B cell (primary cell): ENCODE measurements at regions not wholly inside any gene's neighbourhood (a gene's known extent, or its start where the extent isn't known, plus 50 kb on each side); places are given as distances from the start of the nearest gene placed in this dataset.

ENCODE experiments used
- ATAC-seq: fragments of 200-7000 bp; cut with Tn5 transposase; one replicate; pipeline ENCODE4 v1.10.0; 2021; ENCODE audit warnings: low read depth, mild to moderate bottlenecking, moderate number of reproducible peaks, moderate library complexity
- CTCF ChIA-PET: fragments of 350-600 bp; sonication (Branson Sonifier 250); formaldehyde crosslinking; loops from one replicate; lab custom pipeline; 2021; ENCODE audit warnings: antibody characterized with exemption, inconsistent platforms; lab: Charles Lee
- POLR2A ChIA-PET: fragments of 350-600 bp; sonication (Branson Sonifier 250); formaldehyde crosslinking; loops from one replicate; lab custom pipeline; 2021; ENCODE audit warnings: antibody characterized with exemption; lab: Charles Lee
- DNase-seq: peaks from one replicate; pipeline ENCODE4 v3.0.0; 2013
- H2AFZ ChIP-seq: 2 replicates; pipeline ENCODE4 v1.6.1; 2012; ENCODE audit warnings: mild to moderate bottlenecking, low read depth, low read length; ENCODE audit not compliant: insufficient read depth, poor library complexity, severe bottlenecking
- H3K27ac ChIP-seq, 2 donors: 1 replicate in 1 of 2; 2 replicates in 1 of 2; pipeline ENCODE4 v1.5.1; 2012 to 2013; ENCODE audit warnings: low read length in 2 of 2, mild to moderate bottlenecking in 2 of 2, moderate library complexity in 1 of 2
- H3K27me3 ChIP-seq, 4 experiments: fragments of 200-600 bp in 1 of 4; sonication (generic) in 1 of 4; replicated peaks in 1 of 4; 1 replicate in 2 of 4; 2 replicates in 2 of 4; pipeline versions ENCODE4 v1.6.1 to v1.7.0; 2013 to 2016; ENCODE audit warnings: low read length in 3 of 4, mild to moderate bottlenecking in 2 of 4, mixed read lengths in 1 of 4, moderate library complexity in 1 of 4; ENCODE audit not compliant: insufficient read depth in 4 of 4, control insufficient read depth in 3 of 4; ENCODE audit errors: control extremely low read depth in 1 of 4
- H3K36me3 ChIP-seq, 2 experiments: replicated peaks in 1 of 2; 1 replicate in 1 of 2; 2 replicates in 1 of 2; pipeline versions ENCODE4 v1.6.1 to v1.7.1; 2013; ENCODE audit warnings: low read length in 1 of 2; ENCODE audit not compliant: insufficient read depth in 2 of 2, control insufficient read depth in 1 of 2; ENCODE audit errors: control extremely low read depth in 1 of 2, extremely low read depth in 1 of 2
- H3K4me1 ChIP-seq, 2 donors: fragments of 200-600 bp in 1 of 2; sonication (generic) in 1 of 2; 1 replicate in 1 of 2; 2 replicates in 1 of 2; pipeline versions ENCODE4 v1.5.1 to v1.6.1; 2013 to 2017; ENCODE audit warnings: low read length in 2 of 2; ENCODE audit not compliant: control insufficient read depth in 2 of 2, insufficient read depth in 2 of 2
- H3K4me2 ChIP-seq: replicated peaks from 2 replicates; pipeline ENCODE3; 2012; ENCODE audit warnings: mild to moderate bottlenecking, low read depth, low read length; ENCODE audit not compliant: poor library complexity, severe bottlenecking
- H3K4me3 ChIP-seq, 5 experiments: fragments of 200-600 bp in 1 of 5; sonication (generic) in 1 of 5; 1 replicate in 3 of 5; 2 replicates in 2 of 5; pipeline versions ENCODE4 v1.5.1 to v1.7.0; 2011 to 2016; ENCODE audit warnings: low read length in 4 of 5, mild to moderate bottlenecking in 4 of 5, low read depth in 2 of 5, control low read depth in 1 of 5, moderate library complexity in 1 of 5; ENCODE audit not compliant: insufficient read depth in 1 of 5; ENCODE audit errors: control extremely low read depth in 1 of 5, extremely low read depth in 1 of 5
- H3K79me2 ChIP-seq: fragments of 200-600 bp; sonication (generic); one replicate; pipeline ENCODE4 v1.6.0; 2016; ENCODE audit warnings: low read length; ENCODE audit not compliant: control insufficient read depth, insufficient read depth
- H3K9ac ChIP-seq: fragments of 200-600 bp; sonication (generic); 2 replicates; pipeline ENCODE4 v1.6.1; 2017; ENCODE audit warnings: mild to moderate bottlenecking, low read length, moderate library complexity
- H3K9me3 ChIP-seq, 3 donors: one replicate each; pipeline versions ENCODE4 v1.6.1 to v1.7.1; 2013; ENCODE audit warnings: low read length in 2 of 3; ENCODE audit not compliant: control insufficient read depth in 2 of 3, insufficient read depth in 1 of 3; ENCODE audit errors: control extremely low read depth in 1 of 3
- H4K20me1 ChIP-seq: 2 replicates; pipeline ENCODE4 v1.6.0; 2012; ENCODE audit warnings: mild to moderate bottlenecking, low read length; ENCODE audit not compliant: insufficient read depth, control insufficient read depth, poor library complexity, severe bottlenecking
- H3K27ac Mint-ChIP-seq: one replicate; pipeline ENCODE4 v1.8.0; 2021; ENCODE audit warnings: mixed read lengths
- H3K27me3 Mint-ChIP-seq: one replicate; pipeline ENCODE4 v1.8.0; 2021; ENCODE audit warnings: mixed read lengths
- H3K4me1 Mint-ChIP-seq: one replicate; pipeline ENCODE4 v1.8.0; 2021; ENCODE audit warnings: mixed read lengths
- H3K4me3 Mint-ChIP-seq: one replicate; pipeline ENCODE4 v1.8.0; 2021; ENCODE audit warnings: mixed read lengths
- H3K9me3 Mint-ChIP-seq: one replicate; pipeline ENCODE4 v1.8.0; 2022; ENCODE audit warnings: mixed read lengths; ENCODE audit not compliant: insufficient read depth
- EZH2 ChIP-seq: IDR thresholded peaks from 2 replicates; pipeline ENCODE4 v1.6.1; 2012; ENCODE audit warnings: borderline replicate concordance, low read depth, mild to moderate bottlenecking, moderate library complexity, low read length; ENCODE audit not compliant: insufficient read depth, poor library complexity, severe bottlenecking
- WGBS: methylation state at CpG from one replicate; pipeline ENCODE4 v1.1.5; 2013; ENCODE audit warnings: missing lambda C conversion rate; ENCODE audit not compliant: insufficient coverage; 5-methylcytosine and 5-hydroxymethylcytosine counted together
- intact Hi-C: fragments of 100-400 bp; cut with micrococcal nuclease; formaldehyde crosslinking; loops from one replicate; pipeline ENCODE4 v1.10.0; 2022
- TF ChIP-seq, protein P1 (sequence below): fragments of 200-600 bp; IDR thresholded peaks from one replicate; pipeline ENCODE4 v1.8.0; 2022; ENCODE audit warnings: antibody characterized with exemption, mild to moderate bottlenecking

- CTCF ChIA-PET = no interaction called here
- H3K27me3 ChIP-seq = no peaks in the 10 kb centered on the region
- intact Hi-C loops = no loop called here
- TF ChIP-seq, protein P1, sequence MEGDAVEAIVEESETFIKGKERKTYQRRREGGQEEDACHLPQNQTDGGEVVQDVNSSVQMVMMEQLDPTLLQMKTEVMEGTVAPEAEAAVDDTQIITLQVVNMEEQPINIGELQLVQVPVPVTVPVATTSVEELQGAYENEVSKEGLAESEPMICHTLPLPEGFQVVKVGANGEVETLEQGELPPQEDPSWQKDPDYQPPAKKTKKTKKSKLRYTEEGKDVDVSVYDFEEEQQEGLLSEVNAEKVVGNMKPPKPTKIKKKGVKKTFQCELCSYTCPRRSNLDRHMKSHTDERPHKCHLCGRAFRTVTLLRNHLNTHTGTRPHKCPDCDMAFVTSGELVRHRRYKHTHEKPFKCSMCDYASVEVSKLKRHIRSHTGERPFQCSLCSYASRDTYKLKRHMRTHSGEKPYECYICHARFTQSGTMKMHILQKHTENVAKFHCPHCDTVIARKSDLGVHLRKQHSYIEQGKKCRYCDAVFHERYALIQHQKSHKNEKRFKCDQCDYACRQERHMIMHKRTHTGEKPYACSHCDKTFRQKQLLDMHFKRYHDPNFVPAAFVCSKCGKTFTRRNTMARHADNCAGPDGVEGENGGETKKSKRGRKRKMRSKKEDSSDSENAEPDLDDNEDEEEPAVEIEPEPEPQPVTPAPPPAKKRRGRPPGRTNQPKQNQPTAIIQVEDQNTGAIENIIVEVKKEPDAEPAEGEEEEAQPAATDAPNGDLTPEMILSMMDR = no peak
- no peak for TF ChIP-seq EZH2
- H3K9ac ChIP-seq = no peak overlapping the region
- H3K27ac Mint-ChIP-seq = no peak overlapping the region
- H3K9me3 Mint-ChIP-seq = no peaks in the 10 kb centered on the region
- ATAC-seq (no peak), DNase-seq (no peak)
- H3K4me3 Mint-ChIP-seq = no peak overlapping the region
- no peaks in the 10 kb centered on the region for H3K36me3 ChIP-seq
- no peaks in the 10 kb centered on the region for H3K4me1 ChIP-seq
- no peak overlapping the region for H3K4me2 ChIP-seq
- POLR2A ChIA-PET = no interaction called here
- H3K79me2 ChIP-seq = no peaks in the 10 kb centered on the region
- peaks cover 5% of the 10 kb centered on the region for H3K27me3 Mint-ChIP-seq
- H2AFZ ChIP-seq = no peak overlapping the region
- H3K27ac ChIP-seq = no peak overlapping the region
- H3K4me1 Mint-ChIP-seq = no peaks in the 10 kb centered on the region
- H3K9me3 ChIP-seq = peaks cover 0 to 5% (median 0%) of the 10 kb centered on the region in 3 donors
- no CpG with 5 or more reads among the region's 2 CpGs for WGBS
- H4K20me1 ChIP-seq = no peaks in the 10 kb centered on the region
- no peak overlapping the region for H3K4me3 ChIP-seq
Observed at GRCh38 chr3:18883571-18883970, 264.7 kb upstream of the KCNH8 start.

DNA sequence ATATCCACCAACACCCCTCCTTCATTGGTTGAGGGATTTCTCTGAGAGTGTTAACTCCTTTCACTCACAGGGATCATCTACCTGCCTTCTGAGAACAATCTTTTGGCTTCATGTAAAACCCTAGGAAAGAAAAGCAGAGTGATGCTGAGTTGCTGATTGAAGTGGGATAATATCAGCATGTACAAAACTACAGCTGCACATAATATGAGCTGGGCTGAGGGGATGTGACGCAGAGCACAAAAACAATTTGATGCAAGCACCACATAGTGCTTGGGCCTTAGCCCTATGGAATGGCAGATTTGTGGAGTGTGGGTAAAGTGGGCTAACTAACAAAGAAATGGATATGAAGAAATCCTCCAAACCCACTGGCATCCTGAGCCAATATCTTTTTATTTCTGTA, 267.6 kb upstream of the KCNH8 start:
- Histone ChIP-seq H3K9ac (no peak overlapping the region), H3K4me2 (no peak overlapping the region), H3K4me3 (no peak overlapping the region), H3K79me2 (no peaks in the 10 kb centered on the region), H3K4me1 (no peaks in the 10 kb centered on the region), H3K36me3 (no peaks in the 10 kb centered on the region), H2AFZ (no peak overlapping the region), H3K27ac (no peak overlapping the region), H3K27me3 (no peaks in the 10 kb centered on the region), H3K9me3 (peaks cover 0 to 3% (median 0%) of the 10 kb centered on the region in 3 donors), H4K20me1 (no peaks in the 10 kb centered on the region)
- Mint-ChIP-seq H3K27me3 (peaks cover 5% of the 10 kb centered on the region), H3K27ac (no peak overlapping the region), H3K4me3 (no peak overlapping the region), H3K4me1 (no peaks in the 10 kb centered on the region), H3K9me3 (no peaks in the 10 kb centered on the region)
- ATAC-seq = no peak
- intact Hi-C loops = no loop called here
- WGBS = no CpG with 5 or more reads among the region's 1 CpG
- ChIA-PET CTCF (no interaction called here), POLR2A (no interaction called here)
- TF ChIP-seq, protein P1 = no peak
- no peak for TF ChIP-seq EZH2
- DNase-seq = no peak
